WI38 (cell line): ENCODE measurements at regions not wholly inside any gene's neighbourhood (a gene's known extent, or its start where the extent isn't known, plus 50 kb on each side); places are given as distances from the start of the nearest gene placed in this dataset.

ENCODE experiments used
- H3K4me3 ChIP-seq: 2 replicates; pipeline ENCODE4 v1.5.1; 2011; ENCODE audit warnings: low read depth, mild to moderate bottlenecking, control low read depth, low read length
- CTCF ChIP-seq: IDR thresholded peaks from 2 replicates; pipeline ENCODE4 v1.5.1; 2012; ENCODE audit warnings: low read depth, mild to moderate bottlenecking, control low read depth, low read length

- H3K4me3 ChIP-seq = no peak overlapping the region
- TF ChIP-seq CTCF = no peak
Measured at GRCh38 chrX:10944136-10944885, 166.8 kb upstream of the HCCS start.

- no peak for TF ChIP-seq CTCF
- no peak overlapping the region for H3K4me3 ChIP-seq
Measured at GRCh38 chrX:10945498-10945897, 165.6 kb upstream of the HCCS start.

GRCh38 chrX:10949541-10949940 is 161.6 kb upstream of the HCCS start:
- no peak for TF ChIP-seq CTCF

GRCh38 chrX:10952619-10953018 is 158.5 kb upstream of the HCCS start:
- no peak overlapping the region for H3K4me3 ChIP-seq
- no peak for TF ChIP-seq CTCF

More at GRCh38 chrX:10949541-10949940, 161.6 kb upstream of the HCCS start:
- H3K4me3 ChIP-seq = no peak overlapping the region

GRCh38 chrX:10965174-10965798 is 145.8 kb upstream of the HCCS start:
- H3K4me3 ChIP-seq = no peak overlapping the region
- TF ChIP-seq CTCF = no peak

GRCh38 chrX:10966057-10966456 is 145.1 kb upstream of the HCCS start:
- no peak overlapping the region for H3K4me3 ChIP-seq
- no peak for TF ChIP-seq CTCF

GRCh38 chrX:10971176-10971575 is 140.0 kb upstream of the HCCS start:
- no peak for TF ChIP-seq CTCF
- no peak overlapping the region for H3K4me3 ChIP-seq
